Gastrocnemius medialis (tissue), 4 donors: ENCODE measurements at regions not wholly inside any gene's neighbourhood (a gene's known extent, or its start where the extent isn't known, plus 50 kb on each side); places are given as distances from the start of the nearest gene placed in this dataset.

ENCODE experiments used
- ATAC-seq, 2 donors: fragments of 150-250 bp; one replicate each; pipeline ENCODE4 v1.9.1; 2016
- DNase-seq, 2 donors: peaks; one replicate each; pipeline ENCODE4 v3.0.0-alpha.2; 2019
- H3K27ac ChIP-seq, 4 donors: fragments of 200-600 bp; sonication (generic); 1 replicate in 1 of 4; 2 replicates in 3 of 4; pipeline ENCODE4 v1.5.1; 2016 to 2018; ENCODE audit warnings: mild to moderate bottlenecking in 2 of 4, moderate library complexity in 1 of 4
- H3K27me3 ChIP-seq, 3 donors: fragments of 200-600 bp; sonication (generic) in 2 of 3; 1 replicate in 1 of 3; 2 replicates in 2 of 3; pipeline versions ENCODE4 v1.5.1 to v1.6.0; 2016 to 2019; ENCODE audit warnings: mild to moderate bottlenecking in 1 of 3, moderate library complexity in 1 of 3
- H3K36me3 ChIP-seq, 2 donors: fragments of 200-600 bp; sonication (generic) in 1 of 2; one replicate each; pipeline ENCODE4 v1.5.1; 2017 to 2018
- H3K4me1 ChIP-seq, 2 donors: fragments of 200-600 bp; sonication (generic) in 1 of 2; one replicate each; pipeline ENCODE4 v1.5.1; 2016 to 2017; ENCODE audit warnings: mild to moderate bottlenecking in 2 of 2
- H3K4me3 ChIP-seq, 4 donors: fragments of 200-600 bp; sonication (generic) in 3 of 4; 1 replicate in 1 of 4; 2 replicates in 3 of 4; pipeline ENCODE4 v1.5.1; 2016 to 2019; ENCODE audit warnings: mild to moderate bottlenecking in 2 of 4
- H3K9me3 ChIP-seq, 3 donors: fragments of 200-600 bp; sonication (generic) in 2 of 3; 1 replicate in 1 of 3; 2 replicates in 2 of 3; pipeline ENCODE4 v1.5.1; 2016 to 2019
- CTCF ChIP-seq, 5 experiments: fragments of 450-650 bp in 3 of 5; fragments of 200-600 bp in 2 of 5; sonication (generic) in 2 of 5; IDR thresholded peaks in 4 of 5; conservative IDR thresholded peaks in 1 of 5; 1 replicate in 4 of 5; 2 replicates in 1 of 5; pipeline ENCODE4 v1.5.1; 2016 to 2019; ENCODE audit warnings: antibody characterized with exemption in 5 of 5, mild to moderate bottlenecking in 3 of 5, moderate library complexity in 3 of 5
- POLR2A ChIP-seq, 2 donors: fragments of 450-650 bp; IDR thresholded peaks; one replicate each; pipeline ENCODE4 v1.6.1; 2017; ENCODE audit warnings: antibody characterized with exemption in 2 of 2, mild to moderate bottlenecking in 2 of 2, moderate library complexity in 2 of 2
- in situ Hi-C, 4 donors: fragments of 200-750 bp; cut with MboI; loops; one replicate each; pipeline versions ENCODE4 v1.15.0 to v1.8.0; 2017; ENCODE audit warnings: low sequenced_read_pairs in 4 of 4
- intact Hi-C: fragments of 100-400 bp; cut with DNase I; formaldehyde crosslinking; loops from one replicate; pipeline ENCODE4 v1.15.1; 2023; ENCODE audit warnings: low total_unique reads

GRCh38 chr2:236636714-236637470 lies 67.3 kb downstream of the ACKR3 start:
- Histone ChIP-seq H3K27ac (no peak overlapping the region), H3K4me1 (no peaks in the 10 kb centered on the region), H3K27me3 (no peaks in the 10 kb centered on the region), H3K36me3 (no peaks in the 10 kb centered on the region), H3K4me3 (no peak overlapping the region), H3K9me3 (no peaks in the 10 kb centered on the region)
- DNase-seq (no peak), ATAC-seq (no peak)
- no peak for TF ChIP-seq CTCF (IDR thresholded peaks at IDR 0.05 in 4 of 5, conservative IDR thresholded peaks at IDR 0.05 in 1 of 5)
- TF ChIP-seq POLR2A (IDR thresholded peaks at IDR 0.05) = no peak
- in situ Hi-C loops = no loop called here
- intact Hi-C loops = no loop called here

DNA sequence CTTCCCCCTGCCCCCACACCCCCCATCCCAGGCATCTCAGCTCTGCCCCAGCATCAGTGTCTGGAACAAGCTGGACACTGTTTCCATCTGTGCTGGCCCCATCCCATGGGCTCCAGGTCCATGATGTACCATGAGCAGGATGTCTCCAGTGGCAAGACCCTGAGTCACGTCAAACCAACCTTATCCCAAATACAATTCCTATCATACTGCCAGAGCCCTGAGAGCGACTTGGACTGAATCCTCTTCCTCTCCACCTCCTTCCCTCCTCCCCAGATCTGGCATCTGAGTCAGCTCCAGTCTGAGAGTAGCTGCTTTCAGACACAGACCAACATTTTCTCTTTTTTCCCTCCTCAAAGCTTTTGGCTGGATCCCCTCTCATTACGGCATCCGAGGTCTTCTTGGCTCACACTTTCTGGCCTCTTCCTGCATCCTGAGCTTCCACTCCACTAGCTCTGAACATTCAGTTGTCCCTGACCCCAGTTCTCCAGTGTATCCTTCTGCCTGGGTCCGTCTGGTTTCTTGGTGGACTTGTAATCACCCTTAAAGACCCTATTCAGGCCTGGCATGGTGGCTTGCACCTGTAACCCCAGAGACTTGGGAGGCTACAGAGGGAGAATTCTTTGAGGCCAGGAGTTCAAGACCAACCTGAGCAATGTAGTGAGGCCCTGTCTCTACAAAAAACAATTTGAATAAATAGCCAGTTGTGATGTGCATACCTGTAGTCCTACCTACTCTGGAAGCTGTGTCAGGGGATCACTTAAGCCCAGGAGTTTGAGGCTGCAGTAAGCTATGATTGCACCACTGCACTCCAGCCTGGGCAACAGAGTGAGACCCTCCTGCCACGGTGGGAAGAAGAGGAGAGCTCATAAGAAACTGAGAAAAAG lies 68.3 kb downstream of the ACKR3 start:
- H3K27ac ChIP-seq = no peak overlapping the region
- DNase-seq = no peak
- in situ Hi-C loops (no loop called here), intact Hi-C loops (no loop called here)
- H3K27me3 ChIP-seq = peaks cover 0 to 3% (median 0%) of the 10 kb centered on the region in 3 donors
- no peak for ATAC-seq
- H3K9me3 ChIP-seq = no peaks in the 10 kb centered on the region
- TF ChIP-seq POLR2A (IDR thresholded peaks at IDR 0.05) (no peak), CTCF (IDR thresholded peaks at IDR 0.05 in 4 of 5, conservative IDR thresholded peaks at IDR 0.05 in 1 of 5) (no peak)
- no peaks in the 10 kb centered on the region for H3K4me1 ChIP-seq
- H3K36me3 ChIP-seq = no peaks in the 10 kb centered on the region
- no peak overlapping the region for H3K4me3 ChIP-seq

DNA sequence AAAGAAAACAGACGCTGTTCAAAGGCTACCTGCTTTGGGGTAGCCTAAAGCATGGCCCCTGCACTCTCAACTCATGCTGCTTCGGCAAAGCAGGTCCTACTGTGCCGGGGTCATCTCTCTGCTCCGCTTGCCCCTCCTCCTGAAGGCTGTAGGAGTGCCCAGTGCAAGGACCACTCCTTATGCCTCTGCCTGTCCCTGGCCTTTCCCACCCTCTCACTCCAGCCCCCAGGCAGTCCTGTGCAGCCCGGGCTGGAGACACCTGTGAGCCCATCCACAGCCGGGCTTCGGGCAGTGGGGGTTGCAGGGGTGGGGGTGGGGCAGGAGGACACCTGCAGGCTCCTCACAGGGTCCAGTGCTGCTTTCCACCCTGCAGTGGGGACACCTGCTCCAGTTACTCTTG lies 69.1 kb downstream of the ACKR3 start:
- Histone ChIP-seq H3K27ac (no peak overlapping the region), H3K36me3 (no peaks in the 10 kb centered on the region), H3K4me3 (no peak overlapping the region), H3K27me3 (peaks cover 0 to 3% (median 0%) of the 10 kb centered on the region in 3 donors), H3K4me1 (no peaks in the 10 kb centered on the region), H3K9me3 (no peaks in the 10 kb centered on the region)
- intact Hi-C loops (no loop called here), in situ Hi-C loops (no loop called here)
- no peak for ATAC-seq
- no peak for DNase-seq
- TF ChIP-seq CTCF (IDR thresholded peaks at IDR 0.05 in 4 of 5, conservative IDR thresholded peaks at IDR 0.05 in 1 of 5) (no peak), POLR2A (IDR thresholded peaks at IDR 0.05) (no peak)

DNA sequence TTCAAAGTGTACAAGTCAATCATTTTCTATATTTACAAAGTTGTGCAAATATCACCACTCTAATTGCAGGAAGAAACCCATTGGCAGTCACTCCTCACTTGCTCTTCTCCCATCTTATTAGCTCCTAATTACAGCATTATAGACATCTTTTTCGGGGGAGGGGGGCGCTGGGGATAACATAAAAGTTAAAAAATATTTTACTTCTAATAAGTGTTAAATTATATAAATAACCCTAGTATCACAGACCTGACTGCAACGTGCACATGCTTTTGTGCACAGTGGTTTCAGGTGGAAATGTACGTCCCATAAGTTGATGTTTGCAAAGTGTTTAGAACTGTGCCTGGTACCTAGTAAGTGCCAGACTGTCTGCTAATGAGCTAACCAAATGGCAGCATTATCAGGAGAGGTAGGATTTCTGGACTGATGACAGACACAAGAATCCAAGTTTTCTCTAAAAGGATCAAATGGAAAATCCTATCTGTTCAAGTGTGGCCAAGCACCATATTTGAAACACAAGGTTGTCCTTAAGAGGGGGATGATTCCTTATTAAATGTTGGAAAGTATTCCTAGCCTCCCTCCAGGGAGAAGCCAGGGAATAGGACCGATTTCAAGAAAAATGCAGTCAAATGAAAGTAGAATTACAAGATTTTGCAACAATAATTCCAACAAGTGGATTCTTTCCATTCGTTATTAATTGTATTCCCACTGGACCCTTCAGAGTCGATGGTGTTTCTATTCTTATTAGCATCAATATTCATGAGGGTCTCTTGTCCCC lies 70.0 kb downstream of the ACKR3 start:
- Histone ChIP-seq H3K9me3 (no peaks in the 10 kb centered on the region), H3K4me3 (no peak overlapping the region), H3K27ac (no peak overlapping the region), H3K4me1 (no peaks in the 10 kb centered on the region), H3K36me3 (no peaks in the 10 kb centered on the region), H3K27me3 (peaks cover 0 to 3% (median 0%) of the 10 kb centered on the region in 3 donors)
- intact Hi-C loops = loop anchor here (5.0 kb wide), 2 partner anchors 67 to 348 kb away; no protein-coding TSS in a partner anchor
- ATAC-seq = no peak
- in situ Hi-C loops = no loop called here
- no peak for DNase-seq
- TF ChIP-seq CTCF (IDR thresholded peaks at IDR 0.05 in 4 of 5, conservative IDR thresholded peaks at IDR 0.05 in 1 of 5) (no peak), POLR2A (IDR thresholded peaks at IDR 0.05) (no peak)
